Spleen (tissue), 11 donors: ENCODE measurements at regions not wholly inside any gene's neighbourhood (a gene's known extent, or its start where the extent isn't known, plus 50 kb on each side); places are given as distances from the start of the nearest gene placed in this dataset.

Source experiments
- DNase-seq: peaks from one replicate; pipeline ENCODE4 v3.0.0-alpha.2; 2020
- H3K27ac ChIP-seq, 8 donors: fragments of 200-600 bp; sonication (generic) in 7 of 8; 1 replicate in 4 of 8; 2 replicates in 4 of 8; pipeline versions ENCODE4 v1.5.0 to v1.8.0; 2016 to 2021; ENCODE audit warnings: inconsistent platforms in 4 of 8, mild to moderate bottlenecking in 4 of 8, moderate library complexity in 1 of 8
- H3K27me3 ChIP-seq, 7 donors: fragments of 200-600 bp; sonication (generic) in 6 of 7; replicated peaks in 1 of 7; 1 replicate in 4 of 7; 2 replicates in 3 of 7; pipeline versions ENCODE4 v1.5.0 to v1.8.0; 2016 to 2021; ENCODE audit warnings: inconsistent platforms in 3 of 7, mild to moderate bottlenecking in 1 of 7
- H3K36me3 ChIP-seq, 6 donors: fragments of 200-600 bp; sonication (generic) in 5 of 6; 1 replicate in 4 of 6; 2 replicates in 2 of 6; pipeline versions ENCODE4 v1.5.0 to v1.8.0; 2016 to 2021; ENCODE audit warnings: inconsistent platforms in 2 of 6
- H3K4me1 ChIP-seq, 6 donors: fragments of 200-600 bp; sonication (generic) in 5 of 6; 1 replicate in 3 of 6; 2 replicates in 3 of 6; pipeline versions ENCODE4 v1.5.0 to v1.8.0; 2016 to 2021; ENCODE audit warnings: inconsistent platforms in 3 of 6
- H3K4me3 ChIP-seq, 8 donors: fragments of 200-600 bp; sonication (generic) in 7 of 8; 1 replicate in 4 of 8; 2 replicates in 4 of 8; pipeline versions ENCODE4 v1.5.0 to v1.8.0; 2016 to 2021; ENCODE audit warnings: inconsistent platforms in 4 of 8, mild to moderate bottlenecking in 4 of 8, moderate library complexity in 2 of 8
- H3K9me3 ChIP-seq, 8 donors: fragments of 200-600 bp; sonication (generic) in 7 of 8; 1 replicate in 4 of 8; 2 replicates in 4 of 8; pipeline versions ENCODE4 v1.5.0 to v1.8.0; 2016 to 2021; ENCODE audit warnings: inconsistent platforms in 4 of 8
- POLR2A ChIP-seq, 3 donors: fragments of 450-650 bp; IDR thresholded peaks; one replicate each; pipeline ENCODE4 v1.5.1; 2017; ENCODE audit warnings: antibody characterized with exemption in 3 of 3, mild to moderate bottlenecking in 1 of 3
- POLR2AphosphoS5 ChIP-seq, 3 donors: sonication (generic); formaldehyde crosslinking; IDR thresholded peaks; one replicate each; pipeline ENCODE4 v1.5.1; 2017; ENCODE audit warnings: antibody characterized with exemption in 3 of 3
- WGBS, 5 donors: extraction: QIAGEN DNeasy Blood & Tissue Kit in 3 of 5; methylation state at CpG; one replicate each; pipeline versions ENCODE4 v1.1.5 to v1.1.7; 2013 to 2018; 5-methylcytosine and 5-hydroxymethylcytosine counted together
- intact Hi-C: fragments of 100-400 bp; cut with DNase I; formaldehyde crosslinking; loops from one replicate; pipeline ENCODE4 v1.15.0; 2023; ENCODE audit warnings: low total_unique reads
- TF ChIP-seq, protein P1 (sequence below), 11 experiments: fragments of 200-600 bp in 7 of 11; fragments of 450-650 bp in 4 of 11; sonication (generic) in 4 of 11; IDR thresholded peaks in 8 of 11; conservative IDR thresholded peaks in 3 of 11; 1 replicate in 7 of 11; 2 replicates in 4 of 11; pipeline versions ENCODE4 v1.4.0 to v1.8.0; 2016 to 2021; ENCODE audit warnings: antibody characterized with exemption in 11 of 11, inconsistent platforms in 4 of 11, mild to moderate bottlenecking in 1 of 11
- donor health status: healthy with polysubstance abuse.
- donor health status: DM: no; HTN: no; CAD: no; lungs with moderate emphysema.
- donor health status: DM: no; HTN: no; CAD: no.
- donor health status: Bipolar disorder and iron deficiency.
- donor health status: healthy.
- donor health status: DM: no; HTN: no; CAD: no.
- donor health status: DM: yes; HTN: yes; CAD: no.

DNA sequence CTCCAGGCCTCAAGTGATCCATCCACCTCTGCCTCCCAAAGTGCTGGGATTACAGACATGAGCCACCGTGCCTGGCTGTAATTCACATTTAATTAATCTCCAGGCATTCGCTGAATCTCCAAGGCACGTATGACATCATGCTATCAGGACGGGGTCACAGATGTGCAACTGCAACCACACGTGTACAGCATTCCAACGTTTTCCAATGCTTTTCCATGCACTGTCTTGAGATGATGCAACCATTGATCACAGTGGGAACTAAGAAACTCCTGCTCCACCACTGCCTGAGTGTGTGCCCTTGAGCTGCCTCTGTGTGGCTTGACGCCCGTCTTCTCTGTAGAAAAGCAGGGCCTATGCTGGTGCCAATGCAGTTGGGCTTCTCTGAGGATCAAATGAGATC lies 119.8 kb upstream of the LYZL2 start:
- no peak for DNase-seq
- Histone ChIP-seq H3K9me3 (no peaks in the 10 kb centered on the region), H3K36me3 (no peaks in the 10 kb centered on the region), H3K27me3 (no peaks in the 10 kb centered on the region), H3K4me3 (no peak overlapping the region), H3K27ac (no peak overlapping the region), H3K4me1 (peaks cover 0 to 16% (median 4%) of the 10 kb centered on the region in 6 donors)
- 85 to 94% (median 91%) methylated on average over 8 of the region's 8 CpGs for WGBS, 5 donors
- TF ChIP-seq POLR2A (IDR thresholded peaks at IDR 0.05), result no peak
- TF ChIP-seq, protein P1, sequence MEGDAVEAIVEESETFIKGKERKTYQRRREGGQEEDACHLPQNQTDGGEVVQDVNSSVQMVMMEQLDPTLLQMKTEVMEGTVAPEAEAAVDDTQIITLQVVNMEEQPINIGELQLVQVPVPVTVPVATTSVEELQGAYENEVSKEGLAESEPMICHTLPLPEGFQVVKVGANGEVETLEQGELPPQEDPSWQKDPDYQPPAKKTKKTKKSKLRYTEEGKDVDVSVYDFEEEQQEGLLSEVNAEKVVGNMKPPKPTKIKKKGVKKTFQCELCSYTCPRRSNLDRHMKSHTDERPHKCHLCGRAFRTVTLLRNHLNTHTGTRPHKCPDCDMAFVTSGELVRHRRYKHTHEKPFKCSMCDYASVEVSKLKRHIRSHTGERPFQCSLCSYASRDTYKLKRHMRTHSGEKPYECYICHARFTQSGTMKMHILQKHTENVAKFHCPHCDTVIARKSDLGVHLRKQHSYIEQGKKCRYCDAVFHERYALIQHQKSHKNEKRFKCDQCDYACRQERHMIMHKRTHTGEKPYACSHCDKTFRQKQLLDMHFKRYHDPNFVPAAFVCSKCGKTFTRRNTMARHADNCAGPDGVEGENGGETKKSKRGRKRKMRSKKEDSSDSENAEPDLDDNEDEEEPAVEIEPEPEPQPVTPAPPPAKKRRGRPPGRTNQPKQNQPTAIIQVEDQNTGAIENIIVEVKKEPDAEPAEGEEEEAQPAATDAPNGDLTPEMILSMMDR (IDR thresholded peaks at IDR 0.05 in 8 of 11, conservative IDR thresholded peaks at IDR 0.05 in 3 of 11), result no peak
- TF ChIP-seq POLR2AphosphoS5 (IDR thresholded peaks at IDR 0.05), result no peak
- intact Hi-C loops, result no loop called here

GRCh38 chr10:30748152-30748973 lies 118.8 kb upstream of the LYZL2 start:
- 56 to 81% (median 71%) methylated on average over 5 to 7 of the region's 7 CpGs for WGBS, 5 donors
- intact Hi-C loops, result no loop called here
- Histone ChIP-seq H3K27me3 (no peaks in the 10 kb centered on the region), H3K4me3 (no peak overlapping the region), H3K9me3 (no peaks in the 10 kb centered on the region), H3K4me1 (peaks cover 0 to 16% (median 4%) of the 10 kb centered on the region in 6 donors), H3K27ac (peak overlapping the region in 1 of 8 donors; percentile 32), H3K36me3 (no peaks in the 10 kb centered on the region)
- DNase-seq, result no peak
- TF ChIP-seq, protein P1 (IDR thresholded peaks at IDR 0.05 in 8 of 11, conservative IDR thresholded peaks at IDR 0.05 in 3 of 11), result no peak
- TF ChIP-seq POLR2AphosphoS5 (IDR thresholded peaks at IDR 0.05), result no peak
- TF ChIP-seq POLR2A (IDR thresholded peaks at IDR 0.05), result no peak

DNA sequence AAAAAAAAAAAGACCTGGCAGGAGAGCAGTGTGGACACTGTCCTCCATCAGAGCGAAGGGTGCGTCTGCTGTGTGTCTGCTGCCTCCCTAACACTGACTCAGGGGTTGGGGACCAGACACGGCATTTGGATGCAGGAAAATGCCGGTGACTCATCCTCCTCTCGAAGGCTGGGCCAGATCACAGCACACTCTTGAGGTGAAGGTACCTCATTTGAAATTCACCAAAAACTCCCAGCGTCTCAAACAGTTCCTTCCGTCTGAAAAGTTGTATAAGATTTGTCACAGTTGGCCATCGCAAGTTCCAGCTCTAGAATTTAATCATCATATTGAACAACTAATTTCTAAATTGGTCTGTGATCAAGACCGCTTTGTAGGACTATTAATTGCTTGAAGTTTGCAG lies 118.1 kb upstream of the LYZL2 start:
- no peak overlapping the region for H3K4me3 ChIP-seq
- TF ChIP-seq POLR2A (IDR thresholded peaks at IDR 0.05) (no peak), POLR2AphosphoS5 (IDR thresholded peaks at IDR 0.05) (no peak)
- intact Hi-C loops, result no loop called here
- no peaks in the 10 kb centered on the region for H3K27me3 ChIP-seq
- 69 to 79% (median 75%) methylated on average over 9 of the region's 9 CpGs for WGBS, 5 donors
- no peaks in the 10 kb centered on the region for H3K36me3 ChIP-seq
- H3K4me1 ChIP-seq, result peaks cover 0 to 16% (median 4%) of the 10 kb centered on the region in 6 donors
- no peaks in the 10 kb centered on the region for H3K9me3 ChIP-seq
- H3K27ac ChIP-seq, result peak overlapping the region in 1 of 8 donors; percentile 32
- DNase-seq, result no peak

DNA sequence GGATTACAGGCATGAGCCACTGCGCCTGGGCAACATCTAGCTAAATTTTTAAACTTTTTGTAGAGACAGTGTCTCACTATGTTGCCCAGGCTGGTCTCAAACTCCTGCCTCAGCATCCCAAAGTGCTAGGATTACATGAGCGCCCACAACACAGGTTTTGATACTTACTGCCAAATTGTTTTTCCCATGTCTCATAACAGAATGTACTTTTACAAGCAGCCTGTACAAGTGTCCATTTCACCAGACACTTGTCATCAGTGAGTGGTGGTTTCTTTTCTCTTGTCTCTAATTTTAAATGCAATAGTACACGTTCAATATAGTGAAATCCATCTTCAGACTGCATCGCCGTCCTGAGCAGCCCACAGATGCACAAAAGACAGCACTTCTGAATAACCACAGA lies 116.4 kb upstream of the LYZL2 start:
- no peak for TF ChIP-seq POLR2A (IDR thresholded peaks at IDR 0.05)
- TF ChIP-seq POLR2AphosphoS5 (IDR thresholded peaks at IDR 0.05), result no peak
- TF ChIP-seq, protein P1 (IDR thresholded peaks at IDR 0.05 in 8 of 11, conservative IDR thresholded peaks at IDR 0.05 in 3 of 11), result no peak
- intact Hi-C loops, result no loop called here
- H3K27ac ChIP-seq, result no peak overlapping the region
- WGBS, 5 donors, result 78 to 86% (median 83%) methylated on average over 5 of the region's 5 CpGs
- H3K36me3 ChIP-seq, result no peaks in the 10 kb centered on the region
- no peaks in the 10 kb centered on the region for H3K27me3 ChIP-seq
- DNase-seq, result no peak
- H3K4me3 ChIP-seq, result no peak overlapping the region
- H3K4me1 ChIP-seq, result peaks cover 0 to 14% (median 2%) of the 10 kb centered on the region in 6 donors
- H3K9me3 ChIP-seq, result no peaks in the 10 kb centered on the region
